Urinary bladder (tissue), 3 donors: ENCODE measurements at regions not wholly inside any gene's neighbourhood (a gene's known extent, or its start where the extent isn't known, plus 50 kb on each side); places are given as distances from the start of the nearest gene placed in this dataset.
"Not testable (repeated sequence)": the region's sequence is repeated elsewhere in the genome, so short reads cannot be mapped to it uniquely, and the experiment has no call there.

ENCODE experiments used
- DNase-seq: peaks from one replicate; pipeline ENCODE4 v3.0.0-alpha.2; 2015; ENCODE audit errors: extremely low spot score
- H3K27ac ChIP-seq: one replicate; pipeline ENCODE4 v1.5.1; 2013; ENCODE audit warnings: low read depth, mild to moderate bottlenecking, moderate library complexity
- H3K36me3 ChIP-seq: one replicate; pipeline ENCODE4 v1.6.1; 2013; ENCODE audit warnings: mild to moderate bottlenecking, moderate library complexity; ENCODE audit not compliant: insufficient read depth
- H3K4me1 ChIP-seq: one replicate; pipeline ENCODE4 v1.6.1; 2013; ENCODE audit warnings: mild to moderate bottlenecking, moderate library complexity; ENCODE audit not compliant: insufficient read depth
- H3K4me3 ChIP-seq: one replicate; pipeline ENCODE4 v1.5.1; 2013; ENCODE audit warnings: low read depth, low read length
- WGBS: extraction: QIAGEN DNeasy Blood & Tissue Kit; methylation state at CpG from one replicate; pipeline ENCODE4 v1.1.7; 2013; 5-methylcytosine and 5-hydroxymethylcytosine counted together
- donor health status: healthy with polysubstance abuse.
- donor health status: healthy.

- Histone ChIP-seq H3K36me3 (no peaks in the 10 kb centered on the region), H3K4me3 (no peak overlapping the region), H3K27ac (no peak overlapping the region), H3K4me1 (peaks cover 2% of the 10 kb centered on the region)
- DNase-seq = no peak
These were observed 1345.8 kb downstream of the CDH11 start for GRCh38 chr16:63776034-63776433.

GRCh38 chr16:63774302-63774701, 1347.6 kb downstream of the CDH11 start:
- no peak for DNase-seq
- Histone ChIP-seq H3K36me3 (no peaks in the 10 kb centered on the region), H3K27ac (no peak overlapping the region), H3K4me3 (no peak overlapping the region), H3K4me1 (peaks cover 2% of the 10 kb centered on the region)
- 63% methylated on average over 3 of the region's 3 CpGs for WGBS

GRCh38 chr16:63769211-63769610, 1352.7 kb downstream of the CDH11 start:
- H3K4me1 ChIP-seq = peaks cover 2% of the 10 kb centered on the region
- WGBS = 41% methylated on average over 2 of the region's 2 CpGs
- no peak for DNase-seq
- no peak overlapping the region for H3K4me3 ChIP-seq
- H3K36me3 ChIP-seq = no peaks in the 10 kb centered on the region
- no peak overlapping the region for H3K27ac ChIP-seq

DNA sequence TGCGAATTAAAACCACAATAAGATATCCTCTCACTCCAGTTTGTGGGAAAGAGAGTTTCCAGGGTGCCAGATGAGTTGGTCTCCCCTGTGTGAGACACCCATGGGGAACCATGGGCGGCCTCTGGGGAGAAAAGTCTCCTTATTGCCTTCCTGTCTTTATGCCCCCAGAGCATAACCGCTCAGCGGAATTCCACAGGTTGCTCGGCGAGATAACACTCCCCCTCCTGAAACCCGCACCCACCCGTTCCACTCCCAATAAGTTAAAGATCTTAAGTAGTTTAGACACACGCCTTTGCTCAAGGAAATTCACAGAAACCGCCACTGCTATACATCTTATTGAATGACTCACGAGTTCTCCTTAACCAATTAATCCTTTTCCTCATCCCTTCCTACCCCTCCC, 1361.6 kb downstream of the CDH11 start:
- H3K4me1 ChIP-seq, H3K27ac ChIP-seq, H3K36me3 ChIP-seq, DNase-seq, H3K4me3 ChIP-seq: not testable (repeated sequence)
- 92% methylated on average over 11 of the region's 11 CpGs for WGBS

- no peak for DNase-seq
- Histone ChIP-seq H3K4me3 (no peak overlapping the region), H3K27ac (no peak overlapping the region), H3K4me1 (peaks cover 2% of the 10 kb centered on the region), H3K36me3 (no peaks in the 10 kb centered on the region)
These were observed 1369.5 kb downstream of the CDH11 start for GRCh38 chr16:63752347-63752746.

GRCh38 chr16:63749276-63749675, 1372.6 kb downstream of the CDH11 start:
- Histone ChIP-seq H3K27ac (no peak overlapping the region), H3K4me1 (peaks cover 2% of the 10 kb centered on the region), H3K4me3 (no peak overlapping the region), H3K36me3 (no peaks in the 10 kb centered on the region)
- DNase-seq = no peak

DNA sequence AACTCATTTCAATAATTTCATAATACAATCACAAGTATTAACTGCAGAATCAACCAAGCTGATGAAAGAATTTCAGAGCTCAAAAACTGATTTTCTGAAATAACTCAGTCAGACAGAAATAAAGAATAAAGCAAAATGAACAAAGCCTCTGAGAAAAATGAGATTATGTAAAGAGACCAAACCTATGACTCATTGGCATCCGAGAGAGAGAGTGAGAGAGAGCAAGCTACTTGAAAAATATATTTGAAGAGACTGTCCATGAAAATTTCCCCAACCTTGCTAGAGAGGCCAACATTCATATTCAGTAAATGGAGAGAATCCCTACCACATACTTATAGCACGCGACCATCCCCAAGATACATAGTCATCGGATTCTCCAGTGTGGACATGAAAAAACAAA, 1376.4 kb downstream of the CDH11 start:
- no peak overlapping the region for H3K4me3 ChIP-seq
- H3K36me3 ChIP-seq = no peaks in the 10 kb centered on the region
- WGBS = 90% methylated on average over 4 of the region's 4 CpGs
- no peak overlapping the region for H3K27ac ChIP-seq
- H3K4me1 ChIP-seq = peaks cover 2% of the 10 kb centered on the region
- no peak for DNase-seq

DNA sequence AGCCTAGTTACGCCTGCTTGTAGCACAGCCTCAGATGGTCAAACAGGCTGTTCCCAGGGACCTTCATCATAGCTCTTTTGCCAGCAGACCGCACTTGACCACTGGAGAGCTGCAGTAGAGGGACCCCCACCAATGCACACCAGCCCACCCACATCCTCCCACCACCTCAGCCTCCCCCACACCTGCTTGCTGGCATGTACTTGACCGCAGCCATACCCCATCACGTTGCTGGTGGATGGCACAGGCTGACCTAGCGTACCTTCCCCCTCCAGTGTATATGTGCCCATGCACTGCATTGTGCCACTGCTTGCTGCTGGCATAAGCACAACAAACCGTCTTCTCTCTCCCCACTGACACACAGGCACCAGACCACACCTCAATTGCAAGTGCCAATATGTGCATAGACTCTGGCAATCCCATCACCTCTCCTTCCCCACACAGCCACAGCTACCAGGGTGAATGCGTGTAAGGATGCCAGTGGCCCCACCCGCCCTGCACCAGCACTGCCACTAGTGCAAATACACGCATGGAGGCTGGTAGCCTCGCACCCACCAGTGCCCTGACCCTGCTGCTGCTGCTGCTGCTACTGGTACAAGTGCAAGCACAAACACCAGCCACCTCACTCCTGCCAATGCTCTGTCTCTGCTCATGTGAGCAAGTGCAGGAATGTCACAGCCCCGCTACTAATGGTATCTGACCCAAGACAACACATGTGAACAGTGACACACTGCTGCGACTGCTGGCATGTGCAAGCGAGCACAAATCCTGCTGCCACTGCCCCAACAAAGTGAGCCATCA, 1377.6 kb downstream of the CDH11 start:
- 95% methylated on average over 13 of the region's 13 CpGs for WGBS

GRCh38 chr16:63742150-63742549, 1379.7 kb downstream of the CDH11 start:
- Histone ChIP-seq H3K4me1 (no peaks in the 10 kb centered on the region), H3K27ac (no peak overlapping the region), H3K36me3 (no peaks in the 10 kb centered on the region), H3K4me3 (no peak overlapping the region)
- DNase-seq = no peak

More for the DNA sequence above, 1377.6 kb downstream of the CDH11 start:
- Histone ChIP-seq H3K36me3 (no peaks in the 10 kb centered on the region), H3K4me3 (no peak overlapping the region), H3K4me1 (no peaks in the 10 kb centered on the region), H3K27ac (no peak overlapping the region)
- DNase-seq = no peak

- H3K36me3 ChIP-seq = no peaks in the 10 kb centered on the region
These were observed 1384.2 kb downstream of the CDH11 start for GRCh38 chr16:63737633-63738032.

DNA sequence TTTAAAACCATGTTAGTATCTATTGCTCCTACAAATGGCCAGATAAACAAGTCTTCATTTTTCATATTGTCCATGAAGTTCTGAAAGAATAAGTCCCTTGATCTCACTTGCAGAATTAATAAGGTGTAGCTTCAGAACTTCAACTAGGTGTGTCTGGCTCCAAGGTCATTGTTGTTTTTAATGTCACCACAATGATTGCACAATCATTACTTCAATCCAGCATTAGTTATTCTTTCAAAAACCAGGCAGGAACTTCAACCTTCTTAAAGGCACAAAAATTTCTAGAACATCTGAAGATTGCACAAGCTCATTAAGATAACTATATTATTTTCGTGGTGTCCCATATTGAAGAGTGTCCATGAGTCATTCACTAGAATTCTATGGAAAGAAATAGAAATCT, 1386.4 kb downstream of the CDH11 start:
- WGBS = 81% methylated on average over 1 of the region's 1 CpG
- Histone ChIP-seq H3K4me1 (no peaks in the 10 kb centered on the region), H3K4me3 (no peak overlapping the region), H3K36me3 (no peaks in the 10 kb centered on the region), H3K27ac (no peak overlapping the region)
- no peak for DNase-seq

More at GRCh38 chr16:63737633-63738032, 1384.2 kb downstream of the CDH11 start:
- H3K4me3 ChIP-seq = no peak overlapping the region
- H3K4me1 ChIP-seq = no peaks in the 10 kb centered on the region
- DNase-seq = no peak
- H3K27ac ChIP-seq = no peak overlapping the region

GRCh38 chr16:63720848-63721247, 1401.0 kb downstream of the CDH11 start:
- 70% methylated on average over 1 of the region's 1 CpG for WGBS
- H3K36me3 ChIP-seq = no peaks in the 10 kb centered on the region
- H3K4me3 ChIP-seq = no peak overlapping the region
- no peaks in the 10 kb centered on the region for H3K4me1 ChIP-seq
- H3K27ac ChIP-seq = no peak overlapping the region
- no peak for DNase-seq

GRCh38 chr16:63719926-63720325, 1401.9 kb downstream of the CDH11 start:
- H3K4me1 ChIP-seq = no peaks in the 10 kb centered on the region
- no peak overlapping the region for H3K27ac ChIP-seq
- H3K4me3 ChIP-seq = no peak overlapping the region
- DNase-seq = no peak
- WGBS = 88% methylated on average over 10 of the region's 10 CpGs
- H3K36me3 ChIP-seq = no peaks in the 10 kb centered on the region

DNA sequence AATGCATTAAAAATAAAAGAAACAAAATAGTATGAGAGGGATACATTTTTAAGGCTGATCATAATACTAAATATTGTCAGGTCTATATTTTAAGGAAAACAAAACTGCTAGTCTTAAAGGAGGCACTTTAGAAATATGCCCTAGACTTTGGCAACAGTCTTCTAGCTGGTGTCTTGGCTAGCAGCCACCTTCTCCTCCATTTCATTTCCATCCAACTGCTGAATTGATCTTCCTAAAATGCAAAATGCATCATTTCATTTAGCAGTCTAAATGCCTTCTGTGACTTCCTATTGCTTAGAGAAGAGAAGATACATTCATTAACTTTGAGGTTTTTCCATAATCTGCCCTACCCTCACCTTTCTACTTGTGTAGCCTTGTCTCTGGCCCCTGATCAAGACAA, 1404.1 kb downstream of the CDH11 start:
- Histone ChIP-seq H3K4me3 (no peak overlapping the region), H3K27ac (no peak overlapping the region), H3K4me1 (no peaks in the 10 kb centered on the region), H3K36me3 (no peaks in the 10 kb centered on the region)
- DNase-seq = no peak

DNA sequence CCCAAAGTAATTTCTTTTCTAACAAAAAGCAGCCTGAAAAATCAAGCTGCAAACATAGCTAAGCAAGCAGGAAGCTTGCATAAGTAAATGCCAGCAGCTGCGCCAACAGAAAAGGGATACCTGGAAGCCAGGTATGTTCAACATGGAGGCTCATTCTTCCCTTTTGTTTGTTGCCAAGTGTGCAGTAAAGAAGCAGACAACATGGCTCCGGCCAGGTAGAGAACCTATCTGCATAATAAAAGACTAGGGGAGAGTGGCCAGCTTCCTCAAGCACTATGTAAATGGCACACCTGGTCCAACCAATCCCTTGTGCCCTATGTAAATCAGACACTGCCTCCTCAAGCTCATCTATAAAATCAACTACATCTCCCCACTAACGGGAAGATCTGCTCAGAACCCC, 1407.0 kb downstream of the CDH11 start:
- Histone ChIP-seq H3K4me3 (no peak overlapping the region), H3K36me3 (no peaks in the 10 kb centered on the region), H3K27ac (no peak overlapping the region), H3K4me1 (no peaks in the 10 kb centered on the region)
- DNase-seq = no peak
- 88% methylated on average over 3 of the region's 3 CpGs for WGBS
